Neural cell (in vitro differentiated cells): ENCODE measurements at regions not wholly inside any gene's neighbourhood (a gene's known extent, or its start where the extent isn't known, plus 50 kb on each side); places are given as distances from the start of the nearest gene placed in this dataset.
A peak's percentile ranks its signal among the peaks of the same experiment; 100 is the strongest.

Experiments used
- H2AFZ ChIP-seq: fragments of 200-600, 300-800 bp; sonication (generic), shearing (Covaris generic); 2 replicates; pipeline ENCODE4 v1.6.0; 2014; ENCODE audit warnings: low read depth, mild to moderate bottlenecking, antibody characterized with exemption, low read length, moderate library complexity
- H3F3A ChIP-seq: fragments of 200-600 bp; shearing (Covaris generic); 2 replicates; pipeline ENCODE4 v1.6.1; 2016; ENCODE audit warnings: mild to moderate bottlenecking, moderate library complexity, mixed read lengths, antibody characterized with exemption, low read length; ENCODE audit not compliant: insufficient read depth, poor library complexity, severe bottlenecking
- H3K27ac ChIP-seq: fragments of 200-600, 300-800 bp; sonication (generic), shearing (Covaris generic); 2 replicates; pipeline ENCODE4 v1.5.1; 2014; ENCODE audit warnings: mild to moderate bottlenecking, low read length, moderate library complexity
- H3K27me3 ChIP-seq: fragments of 300-800, 200-600 bp; sonication (generic), shearing (Covaris generic); 2 replicates; pipeline ENCODE4 v1.6.0; 2014; ENCODE audit warnings: mild to moderate bottlenecking, low read depth, low read length, moderate library complexity; ENCODE audit not compliant: insufficient read depth
- H3K36me3 ChIP-seq: fragments of 300-800, 200-600 bp; sonication (generic), shearing (Covaris generic); 2 replicates; pipeline ENCODE4 v1.5.1; 2014; ENCODE audit warnings: mild to moderate bottlenecking, antibody characterized with exemption, low read length, moderate library complexity; ENCODE audit not compliant: insufficient read depth
- H3K4me2 ChIP-seq: fragments of 300-800, 200-600 bp; sonication (generic), shearing (Covaris generic); 2 replicates; pipeline ENCODE4 v1.6.0; 2014; ENCODE audit warnings: mild to moderate bottlenecking, low read length
- H3K4me3 ChIP-seq: fragments of 300-800, 200-600 bp; sonication (generic), shearing (Covaris generic); 2 replicates; pipeline ENCODE4 v1.5.1; 2014; ENCODE audit warnings: mild to moderate bottlenecking, low read length, moderate library complexity
- H3K79me2 ChIP-seq: fragments of 200-600 bp; shearing (Covaris generic); replicated peaks from 2 replicates; pipeline ENCODE4 v1.6.0; 2014; ENCODE audit warnings: mild to moderate bottlenecking, low read length, moderate library complexity; ENCODE audit not compliant: insufficient read depth
- H3K9ac ChIP-seq: fragments of 300-800, 200-600 bp; sonication (generic), shearing (Covaris generic); 2 replicates; pipeline ENCODE4 v1.6.1; 2016; ENCODE audit warnings: mild to moderate bottlenecking, low read length, mixed read lengths
- H3K9me2 ChIP-seq: fragments of 200-600 bp; shearing (Covaris generic); 2 replicates; pipeline ENCODE4 v1.6.1; 2016; ENCODE audit warnings: mild to moderate bottlenecking, low read length, mixed read lengths; ENCODE audit not compliant: insufficient read depth
- H3K9me3 ChIP-seq: fragments of 200-600, 300-800 bp; sonication (generic), shearing (Covaris generic); 2 replicates; pipeline ENCODE4 v1.6.1; 2016; ENCODE audit warnings: mild to moderate bottlenecking, mixed run types, low read length, moderate library complexity, mixed read lengths
- H4K20me1 ChIP-seq: fragments of 200-600 bp; shearing (Covaris generic); 2 replicates; pipeline ENCODE4 v1.6.1; 2016; ENCODE audit warnings: mild to moderate bottlenecking, mixed run types; ENCODE audit not compliant: insufficient read depth
- CTCF ChIP-seq: fragments of 450-650 bp; IDR thresholded peaks from 2 replicates; pipeline ENCODE4 v1.5.1; 2014; ENCODE audit warnings: antibody characterized with exemption, mild to moderate bottlenecking, moderate library complexity; ENCODE audit not compliant: poor library complexity, severe bottlenecking
- EP300 ChIP-seq: fragments of 450-650 bp; conservative IDR thresholded peaks from 2 replicates; pipeline ENCODE4 v1.6.1; 2014; ENCODE audit warnings: antibody characterized with exemption, mild to moderate bottlenecking, moderate library complexity; ENCODE audit not compliant: poor library complexity, severe bottlenecking
- EZH2 ChIP-seq: fragments of 200-600, 300-800 bp; shearing (Covaris generic), sonication (generic); IDR thresholded peaks from 2 replicates; pipeline ENCODE4 v1.6.1; 2014; ENCODE audit warnings: antibody characterized with exemption, low read length, borderline replicate concordance, mild to moderate bottlenecking; ENCODE audit not compliant: insufficient read depth, poor library complexity, severe bottlenecking
- MXI1 ChIP-seq: fragments of 450-650 bp; conservative IDR thresholded peaks from 2 replicates; pipeline ENCODE4 v1.6.1; 2014; ENCODE audit warnings: antibody characterized with exemption, mild to moderate bottlenecking; ENCODE audit not compliant: poor library complexity, severe bottlenecking
- POLR2AphosphoS5 ChIP-seq: IDR thresholded peaks from 2 replicates; pipeline ENCODE4 v1.6.1; 2012
- RAD21 ChIP-seq: fragments of 450-650 bp; conservative IDR thresholded peaks from 2 replicates; pipeline ENCODE4 v1.6.1; 2014; ENCODE audit warnings: antibody characterized with exemption, mild to moderate bottlenecking, moderate library complexity
- REST ChIP-seq: IDR thresholded peaks from 2 replicates; pipeline ENCODE4 v1.6.1; 2012; ENCODE audit warnings: borderline replicate concordance
- SMC3 ChIP-seq: fragments of 450-650 bp; conservative IDR thresholded peaks from 2 replicates; pipeline ENCODE4 v1.6.1; 2014; ENCODE audit warnings: antibody characterized with exemption, mild to moderate bottlenecking, moderate library complexity; ENCODE audit not compliant: poor library complexity
- TAF1 ChIP-seq: IDR thresholded peaks from 2 replicates; pipeline ENCODE4 v1.6.1; 2012; ENCODE audit warnings: low read depth

- Histone ChIP-seq H3K27ac (no peak overlapping the region), H3K4me3 (no peak overlapping the region), H3K36me3 (no peaks in the 10 kb centered on the region), H3K79me2 (no peaks in the 10 kb centered on the region), H3K9me2 (no peaks in the 10 kb centered on the region), H3F3A (no peaks in the 10 kb centered on the region), H3K27me3 (no peaks in the 10 kb centered on the region), H4K20me1 (no peaks in the 10 kb centered on the region), H3K9me3 (no peaks in the 10 kb centered on the region), H3K4me2 (no peak overlapping the region), H3K9ac (no peak overlapping the region), H2AFZ (no peak overlapping the region)
- TF ChIP-seq RAD21 (peak; percentile 66), CTCF (peak; percentile 59), REST (no peak), SMC3 (peak; percentile 65)
Observed at GRCh38 chr3:124281453-124282316, 289.8 kb upstream of the ROPN1 start.

GRCh38 chr3:124282751-124283651 lies 291.1 kb upstream of the ROPN1 start:
- H4K20me1 ChIP-seq, result no peaks in the 10 kb centered on the region
- TF ChIP-seq RAD21 (no peak), EZH2 (no peak), MXI1 (no peak), POLR2AphosphoS5 (no peak), TAF1 (no peak), EP300 (no peak), SMC3 (no peak), REST (no peak), CTCF (no peak)
- H3K27me3 ChIP-seq, result no peaks in the 10 kb centered on the region
- no peak overlapping the region for H3K4me3 ChIP-seq
- peaks cover 1% of the 10 kb centered on the region for H3K79me2 ChIP-seq
- no peak overlapping the region for H3K27ac ChIP-seq
- H3K36me3 ChIP-seq, result no peaks in the 10 kb centered on the region
- no peak overlapping the region for H3K4me2 ChIP-seq
- H3K9me3 ChIP-seq, result no peaks in the 10 kb centered on the region
- no peak overlapping the region for H3K9ac ChIP-seq
- no peaks in the 10 kb centered on the region for H3F3A ChIP-seq
- no peaks in the 10 kb centered on the region for H3K9me2 ChIP-seq
- H2AFZ ChIP-seq, result no peak overlapping the region
